ENCODE measurements at regions not wholly inside any gene's neighbourhood (a gene's known extent, or its start where the extent isn't known, plus 50 kb on each side); places are given as distances from the start of the nearest gene placed in this dataset.

- DNase-seq (no peak), ATAC-seq (ENCODE audit: low read depth) (no peak)
- H3K9me3 ChIP-seq (ENCODE audit: control extremely low read depth in 1 of 3, control insufficient read depth in 2 of 3, insufficient read depth in 1 of 3, low read length in 2 of 3): no peaks in the 10 kb centered on the region
- intact Hi-C loops (cut with micrococcal nuclease): no loop called here
- 90% methylated on average over 2 of the region's 3 CpGs for WGBS (ENCODE audit: insufficient coverage)
- no peak for TF ChIP-seq EZH2 (IDR thresholded peaks at IDR 0.05; ENCODE audit: borderline replicate concordance, insufficient read depth, low read depth, low read length, poor library complexity, severe bottlenecking)
- no peak for TF ChIP-seq CTCF (IDR thresholded peaks at IDR 0.05)
- CTCF ChIA-PET: no interaction called here
- H3K4me3 ChIP-seq (ENCODE audit: control extremely low read depth in 1 of 5, extremely low read depth in 1 of 5, insufficient read depth in 1 of 5, low read depth in 2 of 5, low read length in 4 of 5): no peak overlapping the region
- no peaks in the 10 kb centered on the region for H3K36me3 ChIP-seq (replicated peaks in 1 of 2; ENCODE audit: control extremely low read depth in 1 of 2, control insufficient read depth in 1 of 2, extremely low read depth in 1 of 2, insufficient read depth in 2 of 2, low read length in 1 of 2)
- H3K9ac ChIP-seq (ENCODE audit: low read length): no peak overlapping the region
- H3K9me3 Mint-ChIP-seq (ENCODE audit: insufficient read depth): no peaks in the 10 kb centered on the region
- H2AFZ ChIP-seq (ENCODE audit: insufficient read depth, low read depth, low read length, poor library complexity, severe bottlenecking): no peak overlapping the region
- H3K27ac Mint-ChIP-seq: no peak overlapping the region
- no peaks in the 10 kb centered on the region for H4K20me1 ChIP-seq (ENCODE audit: control insufficient read depth, insufficient read depth, low read length, poor library complexity, severe bottlenecking)
- H3K4me1 ChIP-seq (ENCODE audit: control insufficient read depth in 2 of 2, insufficient read depth in 2 of 2, low read length in 2 of 2): peaks cover 0 to 5% of the 10 kb centered on the region in 2 donors
- H3K4me3 Mint-ChIP-seq: no peak overlapping the region
- H3K79me2 ChIP-seq (ENCODE audit: control insufficient read depth, insufficient read depth, low read length): no peaks in the 10 kb centered on the region
- POLR2A ChIA-PET: no interaction called here
- no peaks in the 10 kb centered on the region for H3K27me3 ChIP-seq (replicated peaks in 1 of 4; ENCODE audit: control extremely low read depth in 1 of 4, control insufficient read depth in 3 of 4, insufficient read depth in 4 of 4, low read length in 3 of 4)
- H3K4me1 Mint-ChIP-seq: peaks cover 7% of the 10 kb centered on the region
- no peak overlapping the region for H3K4me2 ChIP-seq (replicated peaks; ENCODE audit: low read depth, low read length, poor library complexity, severe bottlenecking)
- H3K27me3 Mint-ChIP-seq: peaks cover 17% of the 10 kb centered on the region
- H3K27ac ChIP-seq (ENCODE audit: low read length in 2 of 2): no peak overlapping the region
Observed at GRCh38 chr10:4688168-4688567, 137.8 kb upstream of the AKR1E2 start.

DNA sequence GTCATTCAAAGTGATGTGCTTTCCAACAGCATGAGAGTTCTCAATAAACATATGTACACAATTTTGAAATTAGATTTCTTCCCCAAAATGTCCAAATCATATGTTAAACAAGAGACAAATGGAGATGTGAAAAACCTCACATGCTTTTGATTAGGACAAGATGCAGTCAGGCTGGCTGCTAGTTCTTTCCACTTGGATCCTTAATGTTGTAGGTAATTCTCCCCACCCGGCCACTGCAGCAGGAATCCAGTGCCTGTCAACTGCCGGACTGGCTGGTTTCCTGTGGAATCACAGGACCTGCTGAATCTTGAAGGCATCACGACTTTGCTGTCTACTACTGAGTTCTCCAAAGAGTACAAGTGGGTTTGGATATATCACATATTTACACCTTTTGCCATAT lies 138.6 kb upstream of the AKR1E2 start:
- CTCF ChIA-PET: no interaction called here
- Histone ChIP-seq H3K9me3 (ENCODE audit: control extremely low read depth in 1 of 3, control insufficient read depth in 2 of 3, insufficient read depth in 1 of 3, low read length in 2 of 3) (no peaks in the 10 kb centered on the region), H3K27ac (ENCODE audit: low read length in 2 of 2) (no peak overlapping the region), H3K4me3 (ENCODE audit: control extremely low read depth in 1 of 5, extremely low read depth in 1 of 5, insufficient read depth in 1 of 5, low read depth in 2 of 5, low read length in 4 of 5) (no peak overlapping the region), H3K79me2 (ENCODE audit: control insufficient read depth, insufficient read depth, low read length) (no peaks in the 10 kb centered on the region), H3K4me2 (replicated peaks; ENCODE audit: low read depth, low read length, poor library complexity, severe bottlenecking) (no peak overlapping the region), H4K20me1 (ENCODE audit: control insufficient read depth, insufficient read depth, low read length, poor library complexity, severe bottlenecking) (no peaks in the 10 kb centered on the region), H2AFZ (ENCODE audit: insufficient read depth, low read depth, low read length, poor library complexity, severe bottlenecking) (no peak overlapping the region), H3K27me3 (replicated peaks in 1 of 4; ENCODE audit: control extremely low read depth in 1 of 4, control insufficient read depth in 3 of 4, insufficient read depth in 4 of 4, low read length in 3 of 4) (no peaks in the 10 kb centered on the region), H3K9ac (ENCODE audit: low read length) (no peak overlapping the region), H3K36me3 (replicated peaks in 1 of 2; ENCODE audit: control extremely low read depth in 1 of 2, control insufficient read depth in 1 of 2, extremely low read depth in 1 of 2, insufficient read depth in 2 of 2, low read length in 1 of 2) (no peaks in the 10 kb centered on the region), H3K4me1 (ENCODE audit: control insufficient read depth in 2 of 2, insufficient read depth in 2 of 2, low read length in 2 of 2) (peaks cover 0 to 5% of the 10 kb centered on the region in 2 donors)
- POLR2A ChIA-PET: no interaction called here
- Mint-ChIP-seq H3K4me3 (no peak overlapping the region), H3K4me1 (peaks cover 7% of the 10 kb centered on the region), H3K27ac (no peak overlapping the region), H3K27me3 (peaks cover 17% of the 10 kb centered on the region), H3K9me3 (ENCODE audit: insufficient read depth) (no peaks in the 10 kb centered on the region)
- ATAC-seq (ENCODE audit: low read depth): no peak
- DNase-seq: no peak
- intact Hi-C loops (cut with micrococcal nuclease): no loop called here
- TF ChIP-seq CTCF (IDR thresholded peaks at IDR 0.05): no peak
- TF ChIP-seq EZH2 (IDR thresholded peaks at IDR 0.05; ENCODE audit: borderline replicate concordance, insufficient read depth, low read depth, low read length, poor library complexity, severe bottlenecking): no peak
- WGBS (ENCODE audit: insufficient coverage): 86% methylated on average over 1 of the region's 3 CpGs

Data from B cell (primary cell).